PC-3 (cell line): ENCODE measurements at regions not wholly inside any gene's neighbourhood (a gene's known extent, or its start where the extent isn't known, plus 50 kb on each side); places are given as distances from the start of the nearest gene placed in this dataset.
"Not testable (repeated sequence)": the region's sequence is repeated elsewhere in the genome, so short reads cannot be mapped to it uniquely, and the experiment has no call there.

Source experiments
- ATAC-seq: fragments of 200-7000 bp; cut with Tn5 transposase; 2 replicates; pipeline ENCODE4 v1.9.1; 2020; ENCODE audit warnings: mild to moderate bottlenecking, moderate library complexity
- BruUV-seq: library from RNA; stranded (reverse); fragments of 400-500 nt; replicated peaks from 2 replicates; lab custom pipeline; 2021; lab: Mats Ljungman, UMichigan
- CTCF ChIA-PET: fragments of 300-600 bp; sonication (Branson Sonifier 250); formaldehyde crosslinking; loops from one replicate; lab custom pipeline; 2022; ENCODE audit warnings: antibody characterized with exemption; lab: Charles Lee
- POLR2A ChIA-PET: fragments of 300-600 bp; sonication (Branson Sonifier 250); formaldehyde crosslinking; loops from one replicate; lab custom pipeline; 2022; ENCODE audit warnings: antibody characterized with exemption; ENCODE audit not compliant: unreplicated experiment; lab: Charles Lee
- DNase-seq: peaks from one replicate; pipeline ENCODE4 v3.0.0-alpha.2; 2015
- H2AFZ ChIP-seq: fragments of 300-600 bp; sonication (generic); 2 replicates; pipeline ENCODE4 v1.6.0; 2016; ENCODE audit warnings: antibody characterized with exemption, low read length
- H3F3A ChIP-seq: fragments of 300-600 bp; sonication (generic); one replicate; pipeline ENCODE4 v1.6.0; 2017; ENCODE audit warnings: antibody characterized with exemption, low read length, control low read depth, mild to moderate bottlenecking; ENCODE audit not compliant: unreplicated experiment
- H3K27ac ChIP-seq: fragments of 300-600 bp; sonication (generic); 2 replicates; pipeline ENCODE4 v1.5.1; 2016; ENCODE audit warnings: mild to moderate bottlenecking, low read length
- H3K27me3 ChIP-seq: fragments of 300-600 bp; sonication (generic); 2 replicates; pipeline ENCODE4 v1.6.1; 2016; ENCODE audit warnings: low read length, mixed read lengths
- H3K36me3 ChIP-seq: fragments of 300-600 bp; sonication (generic); 2 replicates; pipeline ENCODE4 v1.6.1; 2016; ENCODE audit warnings: low read depth, mixed run types, low read length, mixed read lengths
- H3K4me1 ChIP-seq: fragments of 300-600 bp; sonication (generic); 2 replicates; pipeline ENCODE4 v1.5.1; 2016; ENCODE audit warnings: low read length; ENCODE audit not compliant: insufficient read depth
- H3K4me2 ChIP-seq: fragments of 300-600 bp; sonication (generic); 2 replicates; pipeline ENCODE4 v1.6.0; 2016; ENCODE audit warnings: low read length
- H3K4me3 ChIP-seq: fragments of 300-600 bp; sonication (generic); 2 replicates; pipeline ENCODE4 v1.5.1; 2016; ENCODE audit warnings: mild to moderate bottlenecking, low read length, mixed read lengths
- H3K79me2 ChIP-seq: fragments of 300-600 bp; sonication (generic); 2 replicates; pipeline ENCODE4 v1.6.1; 2017; ENCODE audit warnings: low read length, mixed read lengths
- H3K9ac ChIP-seq: fragments of 300-600 bp; sonication (generic); 2 replicates; pipeline ENCODE4 v1.6.0; 2016; ENCODE audit warnings: mild to moderate bottlenecking, low read length
- H3K9me2 ChIP-seq: fragments of 300-600 bp; sonication (generic); replicated peaks from 2 replicates; pipeline ENCODE4 v1.6.1; 2016; ENCODE audit warnings: mixed run types, low read length, mixed read lengths
- H3K9me3 ChIP-seq: fragments of 300-600 bp; sonication (generic); 2 replicates; pipeline ENCODE4 v1.6.1; 2016; ENCODE audit warnings: low read length, mixed read lengths
- H4K20me1 ChIP-seq: fragments of 300-600 bp; sonication (generic); 2 replicates; pipeline ENCODE4 v1.6.1; 2016; ENCODE audit warnings: low read length, mixed read lengths
- CTCF ChIP-seq: fragments of 300-600 bp; sonication (generic); conservative IDR thresholded peaks from 2 replicates; pipeline ENCODE4 v1.5.1; 2017; ENCODE audit warnings: antibody characterized with exemption, low read depth, mild to moderate bottlenecking, low read length
- EZH2 ChIP-seq: fragments of 300-600 bp; sonication (generic); IDR thresholded peaks from one replicate; pipeline ENCODE4 v1.6.1; 2017; ENCODE audit warnings: antibody characterized with exemption, mild to moderate bottlenecking, low read length; ENCODE audit not compliant: unreplicated experiment
- EZH2phosphoT487 ChIP-seq: fragments of 300-600 bp; sonication (generic); IDR thresholded peaks from 2 replicates; pipeline ENCODE4 v1.6.1; 2018; ENCODE audit warnings: mild to moderate bottlenecking, antibody characterized with exemption, low read length, borderline replicate concordance
- intact Hi-C: fragments of 100-400 bp; cut with micrococcal nuclease; formaldehyde crosslinking; loops from 2 replicates; pipeline ENCODE4 v1.9.0; 2023

DNA sequence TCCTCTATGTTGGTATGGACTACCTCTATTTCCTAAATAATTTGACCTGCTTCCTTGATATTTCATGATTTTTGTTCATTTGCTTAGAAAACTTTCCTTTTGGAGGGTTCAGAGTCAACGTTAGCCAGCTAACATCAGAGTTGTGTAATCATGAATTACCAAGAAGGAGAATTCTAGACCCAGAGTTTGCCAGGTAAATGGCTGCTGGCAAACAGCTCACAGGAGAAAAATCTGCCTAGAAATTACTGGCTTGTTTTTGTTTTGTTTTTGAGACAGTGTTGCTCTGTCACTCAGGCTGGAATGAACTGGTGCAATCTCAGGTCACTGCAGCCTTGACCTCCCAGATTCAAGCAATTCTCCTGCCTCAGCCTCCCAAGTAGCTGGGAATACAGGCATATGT, 111.4 kb upstream of the SALL1 start:
- BruUV-seq, result no TSS peak
- POLR2A ChIA-PET, result no interaction called here
- no peaks in the 10 kb centered on the region for H3K79me2 ChIP-seq
- ATAC-seq (no peak), DNase-seq (no peak)
- no peaks in the 10 kb centered on the region for H3K9me2 ChIP-seq
- no peak overlapping the region for H2AFZ ChIP-seq
- H3K4me1 ChIP-seq, result no peaks in the 10 kb centered on the region
- H3K9ac ChIP-seq, result no peak overlapping the region
- no peak overlapping the region for H3K4me2 ChIP-seq
- CTCF ChIA-PET, result no interaction called here
- no peaks in the 10 kb centered on the region for H3K36me3 ChIP-seq
- intact Hi-C loops, result no loop called here
- H3K4me3 ChIP-seq, result no peak overlapping the region
- H4K20me1 ChIP-seq, result no peaks in the 10 kb centered on the region
- TF ChIP-seq EZH2 (no peak), CTCF (no peak), EZH2phosphoT487 (no peak)
- no peaks in the 10 kb centered on the region for H3K27me3 ChIP-seq
- H3K27ac ChIP-seq, result no peak overlapping the region
- no peaks in the 10 kb centered on the region for H3F3A ChIP-seq
- no peaks in the 10 kb centered on the region for H3K9me3 ChIP-seq

- TF ChIP-seq CTCF (no peak), EZH2phosphoT487 (no peak), EZH2 (no peak)
- Histone ChIP-seq H3K4me1 (no peaks in the 10 kb centered on the region), H3K4me3 (no peak overlapping the region), H3F3A (no peaks in the 10 kb centered on the region), H3K27me3 (no peaks in the 10 kb centered on the region), H3K79me2 (no peaks in the 10 kb centered on the region), H4K20me1 (no peaks in the 10 kb centered on the region), H3K9me3 (no peaks in the 10 kb centered on the region), H2AFZ (no peak overlapping the region), H3K27ac (no peak overlapping the region), H3K9ac (no peak overlapping the region), H3K4me2 (no peak overlapping the region), H3K9me2 (no peaks in the 10 kb centered on the region), H3K36me3 (no peaks in the 10 kb centered on the region)
- ChIA-PET POLR2A (no interaction called here), CTCF (no interaction called here)
- ATAC-seq (no peak), DNase-seq (no peak)
- intact Hi-C loops, result no loop called here
- no TSS peak for BruUV-seq
Measured at GRCh38 chr16:51261919-51262318, 110.8 kb upstream of the SALL1 start.

- intact Hi-C loops, result no loop called here
- Histone ChIP-seq H3K79me2 (no peaks in the 10 kb centered on the region), H3K4me1 (no peaks in the 10 kb centered on the region), H3K4me2 (no peak overlapping the region), H3K9ac (no peak overlapping the region), H3K4me3 (no peak overlapping the region), H2AFZ (no peak overlapping the region), H3K27me3 (no peaks in the 10 kb centered on the region), H4K20me1 (no peaks in the 10 kb centered on the region), H3K36me3 (no peaks in the 10 kb centered on the region), H3K9me2 (no peaks in the 10 kb centered on the region), H3K9me3 (no peaks in the 10 kb centered on the region), H3F3A (no peaks in the 10 kb centered on the region), H3K27ac (no peak overlapping the region)
- no peak for ATAC-seq
- ChIA-PET POLR2A (no interaction called here), CTCF (no interaction called here)
- no peak for DNase-seq
- no TSS peak for BruUV-seq
- TF ChIP-seq EZH2 (no peak), EZH2phosphoT487 (no peak), CTCF (no peak)
Measured at GRCh38 chr16:51255349-51255972, 104.4 kb upstream of the SALL1 start.

GRCh38 chr16:51254390-51254789, 103.3 kb upstream of the SALL1 start:
- H3K79me2 ChIP-seq, H3K4me2 ChIP-seq, POLR2A ChIA-PET, intact Hi-C loops, ATAC-seq, H3K4me1 ChIP-seq, CTCF ChIA-PET, DNase-seq, H3K36me3 ChIP-seq, H3K9me2 ChIP-seq, H4K20me1 ChIP-seq, H3K27ac ChIP-seq, H3F3A ChIP-seq, H3K27me3 ChIP-seq, H3K4me3 ChIP-seq, H3K9me3 ChIP-seq, H3K9ac ChIP-seq, H2AFZ ChIP-seq, BruUV-seq: not testable (repeated sequence)
